Endothelial cell of umbilical vein (primary cell): ENCODE measurements at regions not wholly inside any gene's neighbourhood (a gene's known extent, or its start where the extent isn't known, plus 50 kb on each side); places are given as distances from the start of the nearest gene placed in this dataset.
"Not testable (repeated sequence)": the region's sequence is repeated elsewhere in the genome, so short reads cannot be mapped to it uniquely, and the experiment has no call there.

Experiments used
- FOS ChIP-seq: IDR thresholded peaks from 2 replicates; pipeline ENCODE4 v1.6.1; 2011; ENCODE audit warnings: mild to moderate bottlenecking, low read length, moderate library complexity, borderline replicate concordance; ENCODE audit not compliant: insufficient read depth
- JUN ChIP-seq: IDR thresholded peaks from 2 replicates; pipeline ENCODE4 v1.6.1; 2011; ENCODE audit warnings: borderline replicate concordance, low read depth; ENCODE audit not compliant: insufficient read length, insufficient read depth
- TF ChIP-seq, protein P1 (sequence below), 2 donors: IDR thresholded peaks; 1 replicate in 1 of 2; 2 replicates in 1 of 2; pipeline ENCODE4 v1.5.1; 2011; ENCODE audit warnings: low read length in 2 of 2, mild to moderate bottlenecking in 2 of 2, moderate library complexity in 2 of 2, control low read depth in 1 of 2, inconsistent platforms in 1 of 2, low read depth in 1 of 2; ENCODE audit not compliant: insufficient read depth in 1 of 2; ENCODE audit errors: extremely low read depth in 1 of 2

GRCh38 chr4:4052933-4053332, 173.8 kb downstream of the OTOP1 start:
- TF ChIP-seq, protein P1, sequence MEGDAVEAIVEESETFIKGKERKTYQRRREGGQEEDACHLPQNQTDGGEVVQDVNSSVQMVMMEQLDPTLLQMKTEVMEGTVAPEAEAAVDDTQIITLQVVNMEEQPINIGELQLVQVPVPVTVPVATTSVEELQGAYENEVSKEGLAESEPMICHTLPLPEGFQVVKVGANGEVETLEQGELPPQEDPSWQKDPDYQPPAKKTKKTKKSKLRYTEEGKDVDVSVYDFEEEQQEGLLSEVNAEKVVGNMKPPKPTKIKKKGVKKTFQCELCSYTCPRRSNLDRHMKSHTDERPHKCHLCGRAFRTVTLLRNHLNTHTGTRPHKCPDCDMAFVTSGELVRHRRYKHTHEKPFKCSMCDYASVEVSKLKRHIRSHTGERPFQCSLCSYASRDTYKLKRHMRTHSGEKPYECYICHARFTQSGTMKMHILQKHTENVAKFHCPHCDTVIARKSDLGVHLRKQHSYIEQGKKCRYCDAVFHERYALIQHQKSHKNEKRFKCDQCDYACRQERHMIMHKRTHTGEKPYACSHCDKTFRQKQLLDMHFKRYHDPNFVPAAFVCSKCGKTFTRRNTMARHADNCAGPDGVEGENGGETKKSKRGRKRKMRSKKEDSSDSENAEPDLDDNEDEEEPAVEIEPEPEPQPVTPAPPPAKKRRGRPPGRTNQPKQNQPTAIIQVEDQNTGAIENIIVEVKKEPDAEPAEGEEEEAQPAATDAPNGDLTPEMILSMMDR (IDR thresholded peaks at IDR 0.05; ENCODE audit: extremely low read depth in 1 of 2, insufficient read depth in 1 of 2, low read depth in 1 of 2, low read length in 2 of 2): not testable (repeated sequence)
- TF ChIP-seq JUN, FOS: not testable (repeated sequence)
